NCI-H2171 (cell line): ENCODE measurements at regions not wholly inside any gene's neighbourhood (a gene's known extent, or its start where the extent isn't known, plus 50 kb on each side); places are given as distances from the start of the nearest gene placed in this dataset.

Source experiments
- DNase-seq: peaks from one replicate; lab custom pipeline; 2025; lab: John Stamatoyannopoulos, UW

GRCh38 chr4:180512801-180513475 lies 1730.3 kb upstream of the TENM3 start:
- no peak for DNase-seq

GRCh38 chr4:180518906-180519305 lies 1724.3 kb upstream of the TENM3 start:
- DNase-seq = no peak

- DNase-seq = no peak
Observed at GRCh38 chr4:180521181-180521580, 1722.0 kb upstream of the TENM3 start.

- DNase-seq = no peak
Observed at GRCh38 chr4:180525523-180526077, 1717.6 kb upstream of the TENM3 start.

- DNase-seq = no peak
Observed at GRCh38 chr4:180528003-180528402, 1715.2 kb upstream of the TENM3 start.

GRCh38 chr4:180530787-180531186 lies 1712.4 kb upstream of the TENM3 start:
- DNase-seq = no peak

- DNase-seq = no peak
Observed at GRCh38 chr4:180532691-180533090, 1710.5 kb upstream of the TENM3 start.

GRCh38 chr4:180538384-180539057 lies 1704.7 kb upstream of the TENM3 start:
- no peak for DNase-seq

- no peak for DNase-seq
Observed at GRCh38 chr4:180539284-180539683, 1703.9 kb upstream of the TENM3 start.

GRCh38 chr4:180541678-180542077 lies 1701.5 kb upstream of the TENM3 start:
- DNase-seq = no peak

- DNase-seq = no peak
Observed at GRCh38 chr4:180542445-180543100, 1700.6 kb upstream of the TENM3 start.

- DNase-seq = no peak
Observed at GRCh38 chr4:180550106-180550505, 1693.1 kb upstream of the TENM3 start.

- no peak for DNase-seq
Observed at GRCh38 chr4:180557348-180557747, 1685.9 kb upstream of the TENM3 start.

- no peak for DNase-seq
Observed at GRCh38 chr4:180557950-180558349, 1685.3 kb upstream of the TENM3 start.

GRCh38 chr4:180558427-180558826 lies 1684.8 kb upstream of the TENM3 start:
- no peak for DNase-seq

GRCh38 chr4:180560896-180561295 lies 1682.3 kb upstream of the TENM3 start:
- DNase-seq = no peak

GRCh38 chr4:180564026-180564425 lies 1679.2 kb upstream of the TENM3 start:
- no peak for DNase-seq

GRCh38 chr4:180564448-180564847 lies 1678.8 kb upstream of the TENM3 start:
- DNase-seq = no peak

GRCh38 chr4:180565856-180566431 lies 1677.3 kb upstream of the TENM3 start:
- DNase-seq = no peak

GRCh38 chr4:180566492-180566891 lies 1676.7 kb upstream of the TENM3 start:
- DNase-seq = no peak

GRCh38 chr4:180567080-180567479 lies 1676.1 kb upstream of the TENM3 start:
- DNase-seq = no peak

- no peak for DNase-seq
Observed at GRCh38 chr4:180571516-180572055, 1671.6 kb upstream of the TENM3 start.
